GM23338 (cell line): ENCODE measurements at regions not wholly inside any gene's neighbourhood (a gene's known extent, or its start where the extent isn't known, plus 50 kb on each side); places are given as distances from the start of the nearest gene placed in this dataset.

Experiments
- ATAC-seq: fragments of 200-7000 bp; cut with Tn5 transposase; 3 replicates; pipeline ENCODE4 v1.9.1; 2020
- DNase-seq: peaks from one replicate; pipeline ENCODE4 v3.0.0-alpha.2; 2015; ENCODE audit warnings: low spot score
- H2AFZ ChIP-seq: fragments of 200-600 bp; sonication (generic); 2 replicates; pipeline ENCODE4 v1.8.0; 2016; ENCODE audit warnings: antibody characterized with exemption, mild to moderate bottlenecking, moderate library complexity
- H3F3A ChIP-seq: fragments of 200-600 bp; sonication (generic); replicated peaks from 2 replicates; pipeline ENCODE4 v1.8.0; 2017; ENCODE audit warnings: antibody characterized with exemption, mixed run types, low read depth
- H3K27ac ChIP-seq: fragments of 200-600 bp; sonication (generic); 2 replicates; pipeline ENCODE4 v1.6.1; 2016; ENCODE audit warnings: low read depth
- H3K27me3 ChIP-seq: fragments of 200-600 bp; sonication (generic); 2 replicates; pipeline ENCODE4 v1.8.0; 2016; ENCODE audit warnings: mild to moderate bottlenecking, mixed run types, moderate library complexity; ENCODE audit not compliant: insufficient read depth
- H3K36me3 ChIP-seq: fragments of 200-600 bp; sonication (generic); 2 replicates; pipeline ENCODE4 v1.8.0; 2016; ENCODE audit warnings: mild to moderate bottlenecking; ENCODE audit not compliant: insufficient read depth
- H3K4me1 ChIP-seq: fragments of 200-600 bp; sonication (generic); 2 replicates; pipeline ENCODE4 v1.8.0; 2016; ENCODE audit warnings: mild to moderate bottlenecking, moderate library complexity; ENCODE audit not compliant: insufficient read depth
- H3K4me2 ChIP-seq: fragments of 200-600 bp; sonication (generic); 2 replicates; pipeline ENCODE4 v1.7.1; 2017; ENCODE audit warnings: mixed run types
- H3K4me3 ChIP-seq: fragments of 200-600 bp; sonication (generic); 2 replicates; pipeline ENCODE4 v1.6.1; 2016; ENCODE audit warnings: mixed run types
- H3K79me2 ChIP-seq: fragments of 200-600 bp; sonication (generic); replicated peaks from 2 replicates; pipeline ENCODE4 v1.8.0; 2017; ENCODE audit warnings: mild to moderate bottlenecking; ENCODE audit not compliant: insufficient read depth
- H3K9me2 ChIP-seq: fragments of 200-600 bp; sonication (generic); 2 replicates; pipeline ENCODE4 v1.8.0; 2017; ENCODE audit not compliant: insufficient read depth
- H4K20me1 ChIP-seq: fragments of 200-600 bp; sonication (generic); replicated peaks from 2 replicates; pipeline ENCODE4 v1.8.0; 2017; ENCODE audit warnings: mild to moderate bottlenecking; ENCODE audit not compliant: insufficient read depth
- H3K27ac Mint-ChIP-seq: 2 replicates; pipeline ENCODE4 v1.8.0; 2020; ENCODE audit warnings: inconsistent platforms, mild to moderate bottlenecking, moderate library complexity, mixed read lengths
- H3K27me3 Mint-ChIP-seq: 3 replicates; pipeline ENCODE4 v1.8.0; 2022; ENCODE audit warnings: low read depth, mild to moderate bottlenecking, moderate library complexity, mixed read lengths, inconsistent platforms; ENCODE audit not compliant: insufficient read depth, poor library complexity
- H3K36me3 Mint-ChIP-seq: 3 replicates; pipeline ENCODE4 v1.8.0; 2021; ENCODE audit warnings: low read depth, mild to moderate bottlenecking, inconsistent platforms, moderate library complexity, mixed read lengths
- H3K4me1 Mint-ChIP-seq: 3 replicates; pipeline ENCODE4 v1.8.0; 2020; ENCODE audit warnings: mild to moderate bottlenecking, inconsistent platforms, mixed read lengths
- H3K4me3 Mint-ChIP-seq: 3 replicates; pipeline ENCODE4 v1.8.0; 2021; ENCODE audit warnings: moderate library complexity, mild to moderate bottlenecking, inconsistent platforms, mixed read lengths
- H3K9me3 Mint-ChIP-seq: 3 replicates; pipeline ENCODE4 v1.8.0; 2020; ENCODE audit warnings: moderate library complexity, mild to moderate bottlenecking, inconsistent platforms, mixed read lengths
- CREB1 ChIP-seq: fragments of 250-450 bp; sonication (Bioruptor Pico); IDR thresholded peaks from 2 replicates; pipeline ENCODE4 v1.5.0; 2020; ENCODE audit warnings: low read depth, mild to moderate bottlenecking, moderate library complexity
- CTCF ChIP-seq, 2 experiments: fragments of 200-600 bp in 1 of 2; sonication (generic) in 1 of 2; conservative IDR thresholded peaks; 2 replicates each; pipeline versions ENCODE4 v1.5.1 to v1.6.1; 2016 to 2017; ENCODE audit warnings: antibody characterized with exemption in 2 of 2, low read depth in 2 of 2, mild to moderate bottlenecking in 2 of 2, moderate library complexity in 1 of 2
- ETS1 ChIP-seq: IDR thresholded peaks from 2 replicates; pipeline ENCODE4 v1.6.1; 2016; ENCODE audit warnings: antibody characterized with exemption
- EZH2 ChIP-seq: fragments of 200-600 bp; sonication (generic); IDR thresholded peaks from one replicate; pipeline ENCODE4 v1.8.0; 2017; ENCODE audit warnings: antibody characterized with exemption, mild to moderate bottlenecking, low read depth; ENCODE audit not compliant: unreplicated experiment
- JUNB ChIP-seq: IDR thresholded peaks from one replicate; pipeline ENCODE4 v1.6.1; 2016; ENCODE audit warnings: antibody characterized with exemption; ENCODE audit not compliant: unreplicated experiment
- NANOG ChIP-seq: IDR thresholded peaks from 2 replicates; pipeline ENCODE4 v1.6.1; 2016; ENCODE audit warnings: antibody characterized with exemption, borderline replicate concordance
- STAT1 ChIP-seq: IDR thresholded peaks from one replicate; pipeline ENCODE4 v1.6.1; 2016; ENCODE audit warnings: antibody characterized with exemption; ENCODE audit not compliant: unreplicated experiment
- ZNF114 ChIP-seq: fragments of 250-450 bp; sonication (Bioruptor Pico); IDR thresholded peaks from 2 replicates; pipeline ENCODE4 v1.5.0; 2020; ENCODE audit warnings: mild to moderate bottlenecking, moderate library complexity
- ZNF331 ChIP-seq: fragments of 250-450 bp; sonication (Bioruptor Pico); IDR thresholded peaks from 2 replicates; pipeline ENCODE4 v1.5.0; 2020; ENCODE audit warnings: low read depth, mild to moderate bottlenecking, moderate library complexity
- TF ChIP-seq, protein P1 (sequence below): fragments of 250-450 bp; sonication (Bioruptor Pico); IDR thresholded peaks from 2 replicates; pipeline ENCODE4 v1.5.0; 2020; ENCODE audit warnings: mild to moderate bottlenecking, moderate library complexity
- TF ChIP-seq, protein P2 (sequence below): IDR thresholded peaks from one replicate; pipeline ENCODE4 v1.6.1; 2018; ENCODE audit warnings: antibody characterized with exemption; ENCODE audit not compliant: unreplicated experiment

GRCh38 chr10:18759575-18759974 is 100.3 kb downstream of the ARL5B start:
- Mint-ChIP-seq H3K4me3 (no peak overlapping the region), H3K27ac (no peak overlapping the region), H3K4me1 (peaks cover 4% of the 10 kb centered on the region; the same call in 2 of the 3 replicates), H3K9me3 (no peaks in the 10 kb centered on the region), H3K27me3 (no peaks in the 10 kb centered on the region), H3K36me3 (no peaks in the 10 kb centered on the region)
- DNase-seq = no peak
- Histone ChIP-seq H2AFZ (peak overlapping the region; percentile 63; the same call in 1 of the 2 replicates), H3K27me3 (no peaks in the 10 kb centered on the region), H3K4me1 (peaks cover 6% of the 10 kb centered on the region; the same call in 1 of the 2 replicates), H3K27ac (no peak overlapping the region), H3K36me3 (no peaks in the 10 kb centered on the region), H3K9me2 (no peaks in the 10 kb centered on the region), H4K20me1 (no peaks in the 10 kb centered on the region), H3F3A (no peaks in the 10 kb centered on the region), H3K4me3 (no peak overlapping the region), H3K4me2 (no peak overlapping the region), H3K79me2 (no peaks in the 10 kb centered on the region)
- no peak for TF ChIP-seq NANOG
- no peak for TF ChIP-seq ZNF331 (CRISPR knock-in tag)
- TF ChIP-seq STAT1 = no peak
- no peak for TF ChIP-seq CREB1 (CRISPR knock-in tag)
- TF ChIP-seq EZH2 = no peak
- TF ChIP-seq ETS1 = no peak
- TF ChIP-seq JUNB = no peak
- TF ChIP-seq, protein P1, sequence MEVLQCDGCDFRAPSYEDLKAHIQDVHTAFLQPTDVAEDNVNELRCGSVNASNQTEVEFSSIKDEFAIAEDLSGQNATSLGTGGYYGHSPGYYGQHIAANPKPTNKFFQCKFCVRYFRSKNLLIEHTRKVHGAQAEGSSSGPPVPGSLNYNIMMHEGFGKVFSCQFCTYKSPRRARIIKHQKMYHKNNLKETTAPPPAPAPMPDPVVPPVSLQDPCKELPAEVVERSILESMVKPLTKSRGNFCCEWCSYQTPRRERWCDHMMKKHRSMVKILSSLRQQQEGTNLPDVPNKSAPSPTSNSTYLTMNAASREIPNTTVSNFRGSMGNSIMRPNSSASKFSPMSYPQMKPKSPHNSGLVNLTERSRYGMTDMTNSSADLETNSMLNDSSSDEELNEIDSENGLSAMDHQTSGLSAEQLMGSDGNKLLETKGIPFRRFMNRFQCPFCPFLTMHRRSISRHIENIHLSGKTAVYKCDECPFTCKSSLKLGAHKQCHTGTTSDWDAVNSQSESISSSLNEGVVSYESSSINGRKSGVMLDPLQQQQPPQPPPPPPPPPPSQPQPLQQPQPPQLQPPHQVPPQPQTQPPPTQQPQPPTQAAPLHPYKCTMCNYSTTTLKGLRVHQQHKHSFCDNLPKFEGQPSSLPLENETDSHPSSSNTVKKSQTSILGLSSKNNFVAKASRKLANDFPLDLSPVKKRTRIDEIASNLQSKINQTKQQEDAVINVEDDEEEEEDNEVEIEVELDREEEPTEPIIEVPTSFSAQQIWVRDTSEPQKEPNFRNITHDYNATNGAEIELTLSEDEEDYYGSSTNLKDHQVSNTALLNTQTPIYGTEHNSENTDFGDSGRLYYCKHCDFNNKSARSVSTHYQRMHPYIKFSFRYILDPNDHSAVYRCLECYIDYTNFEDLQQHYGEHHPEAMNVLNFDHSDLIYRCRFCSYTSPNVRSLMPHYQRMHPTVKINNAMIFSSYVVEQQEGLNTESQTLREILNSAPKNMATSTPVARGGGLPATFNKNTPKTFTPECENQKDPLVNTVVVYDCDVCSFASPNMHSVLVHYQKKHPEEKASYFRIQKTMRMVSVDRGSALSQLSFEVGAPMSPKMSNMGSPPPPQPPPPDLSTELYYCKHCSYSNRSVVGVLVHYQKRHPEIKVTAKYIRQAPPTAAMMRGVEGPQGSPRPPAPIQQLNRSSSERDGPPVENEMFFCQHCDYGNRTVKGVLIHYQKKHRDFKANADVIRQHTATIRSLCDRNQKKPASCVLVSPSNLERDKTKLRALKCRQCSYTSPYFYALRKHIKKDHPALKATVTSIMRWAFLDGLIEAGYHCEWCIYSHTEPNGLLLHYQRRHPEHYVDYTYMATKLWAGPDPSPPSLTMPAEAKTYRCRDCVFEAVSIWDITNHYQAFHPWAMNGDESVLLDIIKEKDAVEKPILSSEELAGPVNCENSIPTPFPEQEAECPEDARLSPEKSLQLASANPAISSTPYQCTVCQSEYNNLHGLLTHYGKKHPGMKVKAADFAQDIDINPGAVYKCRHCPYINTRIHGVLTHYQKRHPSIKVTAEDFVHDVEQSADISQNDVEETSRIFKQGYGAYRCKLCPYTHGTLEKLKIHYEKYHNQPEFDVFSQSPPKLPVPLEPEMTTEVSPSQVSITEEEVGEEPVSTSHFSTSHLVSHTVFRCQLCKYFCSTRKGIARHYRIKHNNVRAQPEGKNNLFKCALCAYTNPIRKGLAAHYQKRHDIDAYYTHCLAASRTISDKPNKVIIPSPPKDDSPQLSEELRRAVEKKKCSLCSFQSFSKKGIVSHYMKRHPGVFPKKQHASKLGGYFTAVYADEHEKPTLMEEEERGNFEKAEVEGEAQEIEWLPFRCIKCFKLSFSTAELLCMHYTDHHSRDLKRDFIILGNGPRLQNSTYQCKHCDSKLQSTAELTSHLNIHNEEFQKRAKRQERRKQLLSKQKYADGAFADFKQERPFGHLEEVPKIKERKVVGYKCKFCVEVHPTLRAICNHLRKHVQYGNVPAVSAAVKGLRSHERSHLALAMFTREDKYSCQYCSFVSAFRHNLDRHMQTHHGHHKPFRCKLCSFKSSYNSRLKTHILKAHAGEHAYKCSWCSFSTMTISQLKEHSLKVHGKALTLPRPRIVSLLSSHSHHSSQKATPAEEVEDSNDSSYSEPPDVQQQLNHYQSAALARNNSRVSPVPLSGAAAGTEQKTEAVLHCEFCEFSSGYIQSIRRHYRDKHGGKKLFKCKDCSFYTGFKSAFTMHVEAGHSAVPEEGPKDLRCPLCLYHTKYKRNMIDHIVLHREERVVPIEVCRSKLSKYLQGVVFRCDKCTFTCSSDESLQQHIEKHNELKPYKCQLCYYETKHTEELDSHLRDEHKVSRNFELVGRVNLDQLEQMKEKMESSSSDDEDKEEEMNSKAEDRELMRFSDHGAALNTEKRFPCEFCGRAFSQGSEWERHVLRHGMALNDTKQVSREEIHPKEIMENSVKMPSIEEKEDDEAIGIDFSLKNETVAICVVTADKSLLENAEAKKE (CRISPR knock-in tag) = no peak
- no peak for TF ChIP-seq ZNF114 (CRISPR knock-in tag)
- TF ChIP-seq, protein P2, sequence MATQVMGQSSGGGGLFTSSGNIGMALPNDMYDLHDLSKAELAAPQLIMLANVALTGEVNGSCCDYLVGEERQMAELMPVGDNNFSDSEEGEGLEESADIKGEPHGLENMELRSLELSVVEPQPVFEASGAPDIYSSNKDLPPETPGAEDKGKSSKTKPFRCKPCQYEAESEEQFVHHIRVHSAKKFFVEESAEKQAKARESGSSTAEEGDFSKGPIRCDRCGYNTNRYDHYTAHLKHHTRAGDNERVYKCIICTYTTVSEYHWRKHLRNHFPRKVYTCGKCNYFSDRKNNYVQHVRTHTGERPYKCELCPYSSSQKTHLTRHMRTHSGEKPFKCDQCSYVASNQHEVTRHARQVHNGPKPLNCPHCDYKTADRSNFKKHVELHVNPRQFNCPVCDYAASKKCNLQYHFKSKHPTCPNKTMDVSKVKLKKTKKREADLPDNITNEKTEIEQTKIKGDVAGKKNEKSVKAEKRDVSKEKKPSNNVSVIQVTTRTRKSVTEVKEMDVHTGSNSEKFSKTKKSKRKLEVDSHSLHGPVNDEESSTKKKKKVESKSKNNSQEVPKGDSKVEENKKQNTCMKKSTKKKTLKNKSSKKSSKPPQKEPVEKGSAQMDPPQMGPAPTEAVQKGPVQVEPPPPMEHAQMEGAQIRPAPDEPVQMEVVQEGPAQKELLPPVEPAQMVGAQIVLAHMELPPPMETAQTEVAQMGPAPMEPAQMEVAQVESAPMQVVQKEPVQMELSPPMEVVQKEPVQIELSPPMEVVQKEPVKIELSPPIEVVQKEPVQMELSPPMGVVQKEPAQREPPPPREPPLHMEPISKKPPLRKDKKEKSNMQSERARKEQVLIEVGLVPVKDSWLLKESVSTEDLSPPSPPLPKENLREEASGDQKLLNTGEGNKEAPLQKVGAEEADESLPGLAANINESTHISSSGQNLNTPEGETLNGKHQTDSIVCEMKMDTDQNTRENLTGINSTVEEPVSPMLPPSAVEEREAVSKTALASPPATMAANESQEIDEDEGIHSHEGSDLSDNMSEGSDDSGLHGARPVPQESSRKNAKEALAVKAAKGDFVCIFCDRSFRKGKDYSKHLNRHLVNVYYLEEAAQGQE = no peak
- TF ChIP-seq CTCF (conservative IDR thresholded peaks at IDR 0.05; ENCODE audit: low read depth in 2 of 2) = no peak
- no peak for ATAC-seq
